ENCODE measurements at regions not wholly inside any gene's neighbourhood (a gene's known extent, or its start where the extent isn't known, plus 50 kb on each side); places are given as distances from the start of the nearest gene placed in this dataset.
"Not testable (repeated sequence)": the region's sequence is repeated elsewhere in the genome, so short reads cannot be mapped to it uniquely, and the experiment has no call there.

GRCh38 chrX:109875831-109876230 is 127.1 kb upstream of the TMEM164 start:
- CTCF ChIA-PET: interaction anchor here (1.3 kb wide), 1 partner anchor 390 kb away, joined by 4 read pairs; no protein-coding TSS in a partner anchor
- H3K27ac Mint-ChIP-seq: no peak overlapping the region
- no peaks in the 10 kb centered on the region for H3K36me3 Mint-ChIP-seq
- H3K27me3 Mint-ChIP-seq: peaks cover 9% of the 10 kb centered on the region
- H3K9me3 Mint-ChIP-seq: no peaks in the 10 kb centered on the region
- H3K4me3 Mint-ChIP-seq: no peak overlapping the region
- DNase-seq: no peak
- no peaks in the 10 kb centered on the region for H3K4me1 Mint-ChIP-seq

GRCh38 chrX:109878236-109878635 is 124.7 kb upstream of the TMEM164 start:
- Mint-ChIP-seq H3K36me3 (no peaks in the 10 kb centered on the region), H3K4me3 (no peak overlapping the region), H3K9me3 (no peaks in the 10 kb centered on the region), H3K27ac (no peak overlapping the region), H3K4me1 (no peaks in the 10 kb centered on the region), H3K27me3 (peaks cover 9% of the 10 kb centered on the region)
- DNase-seq: no peak
- CTCF ChIA-PET: interaction anchor here (1.1 kb wide), 1 partner anchor 13 kb away, joined by 4 read pairs; no protein-coding TSS in a partner anchor

GRCh38 chrX:109879991-109880390 is 122.9 kb upstream of the TMEM164 start:
- H3K36me3 Mint-ChIP-seq: no peaks in the 10 kb centered on the region

GRCh38 chrX:109880629-109881028 is 122.3 kb upstream of the TMEM164 start:
- Mint-ChIP-seq H3K4me3 (no peak overlapping the region), H3K27ac (no peak overlapping the region), H3K27me3 (peaks cover 9% of the 10 kb centered on the region), H3K4me1 (no peaks in the 10 kb centered on the region), H3K9me3 (no peaks in the 10 kb centered on the region), H3K36me3 (no peaks in the 10 kb centered on the region)
- CTCF ChIA-PET: interaction anchor here (0.7 to 1.2 kb wide), 4 partner anchors 8 to 24 kb away, joined by 3 to 5 read pairs (median 4); no protein-coding TSS in a partner anchor
- no peak for DNase-seq

More at GRCh38 chrX:109879991-109880390, 122.9 kb upstream of the TMEM164 start:
- Mint-ChIP-seq H3K4me1 (no peaks in the 10 kb centered on the region), H3K4me3 (no peak overlapping the region), H3K9me3 (no peaks in the 10 kb centered on the region), H3K27ac (no peak overlapping the region), H3K27me3 (peaks cover 9% of the 10 kb centered on the region)
- DNase-seq: no peak
- CTCF ChIA-PET: interaction anchor here (0.7 to 1.2 kb wide), 3 partner anchors 9 to 23 kb away, joined by 3 to 5 read pairs (median 4); no protein-coding TSS in a partner anchor

- Mint-ChIP-seq H3K27ac (no peak overlapping the region), H3K9me3 (no peaks in the 10 kb centered on the region), H3K4me1 (no peaks in the 10 kb centered on the region), H3K27me3 (peaks cover 7% of the 10 kb centered on the region), H3K4me3 (no peak overlapping the region), H3K36me3 (no peaks in the 10 kb centered on the region)
- peak; percentile 39 for DNase-seq
- CTCF ChIA-PET: interaction anchor here (1.0 to 2.6 kb wide), 4 partner anchors 29 to 177 kb away, joined by 3 to 9 read pairs (median 8); no protein-coding TSS in a partner anchor
These were observed 116.7 kb upstream of the TMEM164 start for GRCh38 chrX:109886122-109886761.

GRCh38 chrX:109889289-109890006 is 113.5 kb upstream of the TMEM164 start:
- H3K9me3 Mint-ChIP-seq: no peaks in the 10 kb centered on the region
- H3K27ac Mint-ChIP-seq: no peak overlapping the region
- H3K27me3 Mint-ChIP-seq: peaks cover 7% of the 10 kb centered on the region
- DNase-seq: no peak
- H3K4me3 Mint-ChIP-seq: no peak overlapping the region
- H3K36me3 Mint-ChIP-seq: no peaks in the 10 kb centered on the region
- CTCF ChIA-PET: interaction anchor here (0.6 to 3.2 kb wide), 6 partner anchors 9 to 406 kb away, joined by 3 to 22 read pairs (median 4); no protein-coding TSS in a partner anchor
- H3K4me1 Mint-ChIP-seq: no peaks in the 10 kb centered on the region

GRCh38 chrX:109890300-109890699 is 112.6 kb upstream of the TMEM164 start:
- Mint-ChIP-seq H3K27ac (no peak overlapping the region), H3K4me3 (no peak overlapping the region), H3K27me3 (peaks cover 7% of the 10 kb centered on the region)

GRCh38 chrX:109890910-109891502 is 111.9 kb upstream of the TMEM164 start:
- Mint-ChIP-seq H3K36me3 (no peaks in the 10 kb centered on the region), H3K27me3 (peaks cover 7% of the 10 kb centered on the region), H3K4me3 (no peak overlapping the region), H3K4me1 (no peaks in the 10 kb centered on the region), H3K27ac (no peak overlapping the region), H3K9me3 (no peaks in the 10 kb centered on the region)
- CTCF ChIA-PET: interaction anchor here (0.6 to 3.2 kb wide), 34 partner anchors 8 to 521 kb away, joined by 3 to 22 read pairs (median 4); partner anchors contain the start of gene GUCY2F
- DNase-seq: peak; percentile 56

More at GRCh38 chrX:109890300-109890699, 112.6 kb upstream of the TMEM164 start:
- Mint-ChIP-seq H3K9me3 (no peaks in the 10 kb centered on the region), H3K4me1 (no peaks in the 10 kb centered on the region), H3K36me3 (no peaks in the 10 kb centered on the region)
- CTCF ChIA-PET: interaction anchor here (0.6 to 3.2 kb wide), 21 partner anchors 9 to 417 kb away, joined by 3 to 22 read pairs (median 5); partner anchors contain the start of gene GUCY2F
- DNase-seq: no peak

GRCh38 chrX:109896024-109896423 is 106.9 kb upstream of the TMEM164 start:
- H3K27ac Mint-ChIP-seq, CTCF ChIA-PET, DNase-seq, H3K36me3 Mint-ChIP-seq, H3K27me3 Mint-ChIP-seq, H3K4me1 Mint-ChIP-seq, H3K9me3 Mint-ChIP-seq, H3K4me3 Mint-ChIP-seq: not testable (repeated sequence)

GRCh38 chrX:109902665-109903064 is 100.2 kb upstream of the TMEM164 start:
- Mint-ChIP-seq H3K36me3 (no peaks in the 10 kb centered on the region), H3K4me1 (peaks cover 3% of the 10 kb centered on the region), H3K4me3 (no peak overlapping the region), H3K27me3 (peaks cover 5% of the 10 kb centered on the region), H3K9me3 (no peaks in the 10 kb centered on the region), H3K27ac (no peak overlapping the region)
- CTCF ChIA-PET: interaction anchor here (0.6 kb wide), 1 partner anchor 87 kb away, joined by 3 read pairs; no protein-coding TSS in a partner anchor
- DNase-seq: no peak

- H3K4me1 Mint-ChIP-seq: no peaks in the 10 kb centered on the region
- H3K36me3 Mint-ChIP-seq: no peaks in the 10 kb centered on the region
- H3K9me3 Mint-ChIP-seq: no peaks in the 10 kb centered on the region
- DNase-seq: no peak
- H3K4me3 Mint-ChIP-seq: no peak overlapping the region
- H3K27me3 Mint-ChIP-seq: no peaks in the 10 kb centered on the region
- H3K27ac Mint-ChIP-seq: no peak overlapping the region
- CTCF ChIA-PET: interaction anchor here (1.4 to 1.9 kb wide), 2 partner anchors 9 to 236 kb away, joined by 5 to 12 read pairs; no protein-coding TSS in a partner anchor
These were observed 91.9 kb upstream of the TMEM164 start for GRCh38 chrX:109911046-109911445.

- DNase-seq, H3K9me3 Mint-ChIP-seq, H3K4me1 Mint-ChIP-seq, H3K27me3 Mint-ChIP-seq, H3K36me3 Mint-ChIP-seq, H3K27ac Mint-ChIP-seq, H3K4me3 Mint-ChIP-seq, CTCF ChIA-PET: not testable (repeated sequence)
These were observed 89.9 kb upstream of the TMEM164 start for GRCh38 chrX:109912993-109913392.

- Mint-ChIP-seq H3K36me3 (no peaks in the 10 kb centered on the region), H3K4me1 (no peaks in the 10 kb centered on the region), H3K27ac (no peak overlapping the region), H3K4me3 (no peak overlapping the region), H3K9me3 (no peaks in the 10 kb centered on the region), H3K27me3 (no peaks in the 10 kb centered on the region)
- CTCF ChIA-PET: no interaction called here
- no peak for DNase-seq
These were observed 88.6 kb upstream of the TMEM164 start for GRCh38 chrX:109914114-109914849.

GRCh38 chrX:109918753-109919152 is 84.2 kb upstream of the TMEM164 start:
- DNase-seq: no peak
- H3K27me3 Mint-ChIP-seq: no peaks in the 10 kb centered on the region
- no peak overlapping the region for H3K27ac Mint-ChIP-seq
- no peaks in the 10 kb centered on the region for H3K4me1 Mint-ChIP-seq
- H3K9me3 Mint-ChIP-seq: no peaks in the 10 kb centered on the region
- no peaks in the 10 kb centered on the region for H3K36me3 Mint-ChIP-seq
- H3K4me3 Mint-ChIP-seq: no peak overlapping the region
- CTCF ChIA-PET: no interaction called here

Data from activated naive CD4-positive, alpha-beta T cell treated with anti-CD3 and anti-CD28 coated beads, Interleukin-2, amount 10 ng/mL, durations not matched to agents 7 days and 5 days (primary cell).